ENCODE measurements at regions not wholly inside any gene's neighbourhood (a gene's known extent, or its start where the extent isn't known, plus 50 kb on each side); places are given as distances from the start of the nearest gene placed in this dataset.
A peak's percentile ranks its signal among the peaks of the same experiment; 100 is the strongest.

GRCh38 chr6:125693480-125693879 lies 56.0 kb upstream of the HEY2 start:
- no peak overlapping the region for H3K27ac ChIP-seq
- no peak for DNase-seq (ENCODE audit: low spot score)
- no peak for TF ChIP-seq CTCF (IDR thresholded peaks at IDR 0.05)
- no peak overlapping the region for H3K4me3 ChIP-seq

- H3K4me3 ChIP-seq = no peak overlapping the region
- peak overlapping the region in 1 of 2 donors; percentile 32 for H3K27ac ChIP-seq
- no peak for DNase-seq (ENCODE audit: low spot score)
- no peak for TF ChIP-seq CTCF (IDR thresholded peaks at IDR 0.05)
Observed at GRCh38 chr6:125699591-125699990, 49.8 kb upstream of the HEY2 start.
